Liver (tissue), 8 donors: ENCODE measurements at regions not wholly inside any gene's neighbourhood (a gene's known extent, or its start where the extent isn't known, plus 50 kb on each side); places are given as distances from the start of the nearest gene placed in this dataset.

Experiments
- DNase-seq: peaks from one replicate; pipeline ENCODE4 v3.0.0-alpha.2; 2017; ENCODE audit warnings: low spot score
- H3K27ac ChIP-seq, 2 donors: one replicate each; pipeline ENCODE4 v1.7.0; 2013; ENCODE audit warnings: inconsistent platforms in 2 of 2, low read length in 2 of 2, control low read depth in 1 of 2, low read depth in 1 of 2, mild to moderate bottlenecking in 1 of 2
- H3K27me3 ChIP-seq, 4 donors: one replicate each; pipeline versions ENCODE4 v1.6.1 to v1.7.0; 2013; ENCODE audit warnings: low read length in 3 of 4, inconsistent platforms in 1 of 4, mild to moderate bottlenecking in 1 of 4, moderate library complexity in 1 of 4; ENCODE audit not compliant: control insufficient read depth in 4 of 4, insufficient read depth in 4 of 4
- H3K36me3 ChIP-seq, 4 donors: one replicate each; pipeline versions ENCODE4 v1.6.1 to v1.7.0; 2013; ENCODE audit warnings: low read length in 3 of 4, mild to moderate bottlenecking in 3 of 4, low read depth in 1 of 4, moderate library complexity in 1 of 4; ENCODE audit not compliant: control insufficient read depth in 4 of 4, insufficient read depth in 3 of 4
- H3K4me1 ChIP-seq, 4 donors: one replicate each; pipeline versions ENCODE4 v1.6.1 to v1.7.0; 2013; ENCODE audit warnings: low read length in 3 of 4, mild to moderate bottlenecking in 3 of 4, moderate library complexity in 1 of 4; ENCODE audit not compliant: control insufficient read depth in 4 of 4, insufficient read depth in 4 of 4
- H3K4me3 ChIP-seq, 3 donors: one replicate each; pipeline versions ENCODE4 v1.6.1 to v1.7.0; 2013; ENCODE audit warnings: low read length in 3 of 3, control low read depth in 1 of 3, low read depth in 1 of 3, mild to moderate bottlenecking in 1 of 3
- H3K9ac ChIP-seq, 2 donors: one replicate each; pipeline ENCODE4 v1.7.0; 2013; ENCODE audit warnings: low read length in 2 of 2, mild to moderate bottlenecking in 2 of 2, moderate library complexity in 2 of 2, control low read depth in 1 of 2, low read depth in 1 of 2
- H3K9me3 ChIP-seq, 4 donors: one replicate each; pipeline versions ENCODE4 v1.6.1 to v1.7.0; 2013; ENCODE audit warnings: low read length in 3 of 4; ENCODE audit not compliant: control insufficient read depth in 4 of 4
- ATF3 ChIP-seq: IDR thresholded peaks from 2 replicates; pipeline ENCODE4 v1.6.1; 2016; ENCODE audit warnings: antibody characterized with exemption
- CTCF ChIP-seq: fragments of 150-350 bp; IDR thresholded peaks from 2 replicates; pipeline ENCODE4 v1.5.1; 2017; ENCODE audit warnings: improper control_type of control experiment, low read depth, low read length; ENCODE audit not compliant: missing input control
- EGR1 ChIP-seq, 2 donors: IDR thresholded peaks; 2 replicates each; pipeline ENCODE4 v1.6.1; 2016 to 2018; ENCODE audit warnings: antibody characterized with exemption in 2 of 2, low read depth in 2 of 2
- FOXA1 ChIP-seq: IDR thresholded peaks from 2 replicates; pipeline ENCODE4 v1.6.1; 2016; ENCODE audit warnings: antibody characterized with exemption
- FOXA2 ChIP-seq: IDR thresholded peaks from 2 replicates; pipeline ENCODE4 v1.6.1; 2016; ENCODE audit warnings: antibody characterized with exemption
- GABPA ChIP-seq, 2 donors: IDR thresholded peaks in 1 of 2; conservative IDR thresholded peaks in 1 of 2; 2 replicates each; pipeline ENCODE4 v1.6.1; 2016; ENCODE audit warnings: antibody characterized with exemption in 2 of 2, mild to moderate bottlenecking in 1 of 2, moderate library complexity in 1 of 2
- HNF4A ChIP-seq, 2 donors: conservative IDR thresholded peaks; 2 replicates each; pipeline ENCODE4 v1.6.1; 2016; ENCODE audit warnings: antibody characterized with exemption in 2 of 2, mild to moderate bottlenecking in 2 of 2
- HNF4G ChIP-seq: IDR thresholded peaks from 2 replicates; pipeline ENCODE4 v1.6.1; 2016; ENCODE audit warnings: antibody characterized with exemption
- JUND ChIP-seq, 2 donors: IDR thresholded peaks; 2 replicates each; pipeline ENCODE4 v1.6.1; 2016; ENCODE audit warnings: antibody characterized with exemption in 2 of 2
- MAX ChIP-seq: IDR thresholded peaks from 2 replicates; pipeline ENCODE4 v1.6.1; 2016; ENCODE audit warnings: antibody characterized with exemption
- NR2F2 ChIP-seq: IDR thresholded peaks from 2 replicates; pipeline ENCODE4 v1.6.1; 2016; ENCODE audit warnings: antibody characterized with exemption
- RAD21 ChIP-seq, 2 donors: IDR thresholded peaks; 2 replicates each; pipeline ENCODE4 v1.6.1; 2016; ENCODE audit warnings: antibody characterized with exemption in 2 of 2, mild to moderate bottlenecking in 2 of 2
- REST ChIP-seq: IDR thresholded peaks from 2 replicates; pipeline ENCODE4 v1.6.1; 2016; ENCODE audit warnings: antibody characterized with exemption, mild to moderate bottlenecking
- RXRA ChIP-seq, 2 donors: IDR thresholded peaks; 2 replicates each; pipeline ENCODE4 v1.6.1; 2017 to 2018; ENCODE audit warnings: antibody characterized with exemption in 2 of 2, mild to moderate bottlenecking in 1 of 2
- TAF1 ChIP-seq: conservative IDR thresholded peaks from 2 replicates; pipeline ENCODE4 v1.6.1; 2016; ENCODE audit warnings: antibody characterized with exemption, mild to moderate bottlenecking
- YY1 ChIP-seq: IDR thresholded peaks from 2 replicates; pipeline ENCODE4 v1.6.1; 2016; ENCODE audit warnings: antibody characterized with exemption, mild to moderate bottlenecking
- ZBTB33 ChIP-seq: IDR thresholded peaks from 2 replicates; pipeline ENCODE4 v1.6.1; 2016; ENCODE audit warnings: antibody characterized with exemption
- WGBS: extraction: QIAGEN DNeasy Blood & Tissue Kit; methylation state at CpG from one replicate; pipeline ENCODE4 v1.1.7; 2013; 5-methylcytosine and 5-hydroxymethylcytosine counted together
- donor health status: healthy.
- donor health status: healthy.
- donor health status: healthy.
- donor health status: healthy.
- donor health status: healthy.

GRCh38 chr4:17426222-17426621 is 85.7 kb downstream of the QDPR start:
- no peak overlapping the region for H3K9ac ChIP-seq
- 75% methylated on average over 5 of the region's 5 CpGs for WGBS
- no peak for TF ChIP-seq JUND (IDR thresholded peaks at IDR 0.05)
- TF ChIP-seq REST = no peak
- no peak for TF ChIP-seq YY1
- no peak for TF ChIP-seq RXRA (IDR thresholded peaks at IDR 0.05)
- no peak for TF ChIP-seq NR2F2
- TF ChIP-seq FOXA2 = no peak
- no peak for TF ChIP-seq RAD21 (IDR thresholded peaks at IDR 0.05)
- TF ChIP-seq GABPA (IDR thresholded peaks at IDR 0.05 in 1 of 2, conservative IDR thresholded peaks at IDR 0.05 in 1 of 2) = no peak
- TF ChIP-seq ZBTB33 = no peak
- no peak for TF ChIP-seq HNF4G
- no peak for TF ChIP-seq MAX
- no peak for TF ChIP-seq FOXA1
- no peak for TF ChIP-seq CTCF
- no peak for TF ChIP-seq ATF3
- TF ChIP-seq EGR1 (IDR thresholded peaks at IDR 0.05; ENCODE audit: low read depth in 2 of 2) = no peak
- no peaks in the 10 kb centered on the region for H3K4me1 ChIP-seq
- no peak overlapping the region for H3K4me3 ChIP-seq
- H3K36me3 ChIP-seq = no peaks in the 10 kb centered on the region
- no peaks in the 10 kb centered on the region for H3K27me3 ChIP-seq
- H3K9me3 ChIP-seq = no peaks in the 10 kb centered on the region
- DNase-seq = no peak
- H3K27ac ChIP-seq = no peak overlapping the region

GRCh38 chr4:17418010-17418409 is 93.9 kb downstream of the QDPR start:
- no peak overlapping the region for H3K27ac ChIP-seq
- TF ChIP-seq ATF3 (no peak), NR2F2 (no peak), GABPA (IDR thresholded peaks at IDR 0.05 in 1 of 2, conservative IDR thresholded peaks at IDR 0.05 in 1 of 2) (no peak), MAX (no peak), FOXA2 (no peak), CTCF (no peak), TAF1 (no peak), YY1 (no peak), HNF4A (conservative IDR thresholded peaks at IDR 0.05) (no peak), EGR1 (IDR thresholded peaks at IDR 0.05; ENCODE audit: low read depth in 2 of 2) (no peak), HNF4G (no peak), RXRA (IDR thresholded peaks at IDR 0.05) (no peak), JUND (IDR thresholded peaks at IDR 0.05) (no peak), FOXA1 (no peak)
- no peak overlapping the region for H3K4me3 ChIP-seq
- no peaks in the 10 kb centered on the region for H3K4me1 ChIP-seq
- no peaks in the 10 kb centered on the region for H3K36me3 ChIP-seq
- no peak overlapping the region for H3K9ac ChIP-seq
- peaks cover 0 to 2% (median 0%) of the 10 kb centered on the region in 4 donors for H3K9me3 ChIP-seq
- WGBS = 72% methylated on average over 4 of the region's 4 CpGs
- no peak for DNase-seq
- H3K27me3 ChIP-seq = no peaks in the 10 kb centered on the region
